ENCODE measurements at regions not wholly inside any gene's neighbourhood (a gene's known extent, or its start where the extent isn't known, plus 50 kb on each side); places are given as distances from the start of the nearest gene placed in this dataset.

GRCh38 chr4:10364194-10364593 lies 93.0 kb downstream of the ZNF518B start:
- TF ChIP-seq ZNF274 (IDR thresholded peaks at IDR 0.05; ENCODE audit: low read depth, low read length) (no peak), YY1 (IDR thresholded peaks at IDR 0.05; ENCODE audit: insufficient read depth, insufficient read length) (no peak), SUZ12 (IDR thresholded peaks at IDR 0.05; ENCODE audit: extremely low read depth, insufficient read depth, insufficient read length) (no peak)

All from NT2/D1 (cell line).